Neuronal stem cell (in vitro differentiated cells): ENCODE measurements at regions not wholly inside any gene's neighbourhood (a gene's known extent, or its start where the extent isn't known, plus 50 kb on each side); places are given as distances from the start of the nearest gene placed in this dataset.
"Not testable (repeated sequence)": the region's sequence is repeated elsewhere in the genome, so short reads cannot be mapped to it uniquely, and the experiment has no call there.

Experiments
- DNase-seq: peaks from one replicate; pipeline ENCODE4 v3.0.0-alpha.2; 2013; ENCODE audit warnings: low spot score
- H2AFZ ChIP-seq: one replicate; pipeline ENCODE4 v1.6.1; 2013; ENCODE audit warnings: mild to moderate bottlenecking, low read length, inconsistent platforms
- H2AK5ac ChIP-seq: 2 replicates; pipeline ENCODE4 v1.6.1; 2013; ENCODE audit warnings: low read depth, mild to moderate bottlenecking, inconsistent platforms, low read length, moderate library complexity, mixed read lengths
- H2BK120ac ChIP-seq: 2 replicates; pipeline ENCODE4 v1.6.1; 2013; ENCODE audit warnings: low read depth, mild to moderate bottlenecking, inconsistent platforms, low read length, moderate library complexity, mixed read lengths
- H2BK12ac ChIP-seq: one replicate; pipeline ENCODE4 v1.6.1; 2013; ENCODE audit warnings: low read length, inconsistent platforms
- H2BK15ac ChIP-seq: 2 replicates; pipeline ENCODE4 v1.6.1; 2013; ENCODE audit warnings: mild to moderate bottlenecking, low read length, inconsistent platforms, mixed read lengths
- H2BK5ac ChIP-seq: one replicate; pipeline ENCODE4 v1.6.1; 2013; ENCODE audit warnings: inconsistent platforms, mild to moderate bottlenecking, low read length, moderate library complexity
- H3K14ac ChIP-seq: one replicate; pipeline ENCODE4 v1.6.1; 2013; ENCODE audit warnings: low read length, inconsistent platforms
- H3K18ac ChIP-seq: 2 replicates; pipeline ENCODE4 v1.6.1; 2013; ENCODE audit warnings: low read length, inconsistent platforms
- H3K23ac ChIP-seq: 2 replicates; pipeline ENCODE4 v1.6.1; 2013; ENCODE audit warnings: low read depth, mild to moderate bottlenecking, mixed read lengths, low read length, inconsistent platforms; ENCODE audit not compliant: poor library complexity
- H3K27ac ChIP-seq: replicated peaks from 3 replicates; pipeline ENCODE4 v1.5.1; 2013; ENCODE audit warnings: low read length, inconsistent platforms
- H3K27me3 ChIP-seq, 3 experiments: 2 replicates each; pipeline ENCODE4 v1.6.1; 2013; ENCODE audit warnings: low read length in 3 of 3, mild to moderate bottlenecking in 2 of 3, inconsistent platforms in 1 of 3, low read depth in 1 of 3, mixed read lengths in 1 of 3, moderate library complexity in 1 of 3; ENCODE audit not compliant: control insufficient read depth in 3 of 3, insufficient read depth in 3 of 3
- H3K36me3 ChIP-seq, 2 donors: replicated peaks in 1 of 2; 2 replicates each; pipeline ENCODE4 v1.6.1; 2013; ENCODE audit warnings: low read length in 2 of 2; ENCODE audit not compliant: control insufficient read depth in 2 of 2, insufficient read depth in 2 of 2
- H3K4ac ChIP-seq: 2 replicates; pipeline ENCODE4 v1.6.1; 2013; ENCODE audit warnings: inconsistent platforms, mild to moderate bottlenecking, low read length, moderate library complexity
- H3K4me1 ChIP-seq, 2 donors: 1 replicate in 1 of 2; 2 replicates in 1 of 2; pipeline ENCODE4 v1.6.1; 2013; ENCODE audit warnings: low read length in 2 of 2, low read depth in 1 of 2; ENCODE audit not compliant: control insufficient read depth in 2 of 2, insufficient read depth in 1 of 2
- H3K4me2 ChIP-seq: one replicate; pipeline ENCODE4 v1.6.1; 2013; ENCODE audit warnings: mild to moderate bottlenecking, low read length, inconsistent platforms; ENCODE audit not compliant: insufficient read depth, poor library complexity, severe bottlenecking
- H3K4me3 ChIP-seq, 2 donors: 2 replicates each; pipeline ENCODE4 v1.5.1; 2013; ENCODE audit warnings: low read length in 2 of 2, mild to moderate bottlenecking in 2 of 2, inconsistent platforms in 1 of 2, moderate library complexity in 1 of 2
- H3K79me1 ChIP-seq: one replicate; pipeline ENCODE4 v1.6.1; 2013; ENCODE audit warnings: low read depth, mild to moderate bottlenecking, inconsistent platforms, low read length, moderate library complexity
- H3K9ac ChIP-seq: one replicate; pipeline ENCODE4 v1.6.1; 2013; ENCODE audit warnings: mild to moderate bottlenecking, low read depth, low read length, inconsistent platforms; ENCODE audit not compliant: poor library complexity
- H3K9me3 ChIP-seq, 2 donors: replicated peaks in 1 of 2; 2 replicates each; pipeline versions ENCODE3 to v1.6.1; 2013; ENCODE audit warnings: low read length in 2 of 2, mild to moderate bottlenecking in 2 of 2, inconsistent platforms in 1 of 2, low read depth in 1 of 2, mixed read lengths in 1 of 2, moderate library complexity in 1 of 2; ENCODE audit not compliant: control insufficient read depth in 2 of 2, insufficient read depth in 1 of 2
- H4K8ac ChIP-seq: one replicate; pipeline ENCODE4 v1.6.1; 2013; ENCODE audit warnings: low read depth, mild to moderate bottlenecking, inconsistent platforms, low read length, moderate library complexity
- H4K91ac ChIP-seq: one replicate; pipeline ENCODE4 v1.6.1; 2013; ENCODE audit warnings: low read length, low read depth, mild to moderate bottlenecking, inconsistent platforms; ENCODE audit not compliant: poor library complexity
- WGBS, 2 donors: extraction: QIAGEN DNeasy Blood & Tissue Kit; methylation state at CpG; one replicate each; pipeline ENCODE4 v1.1.7; 2013; ENCODE audit warnings: missing lambda C conversion rate in 2 of 2, mixed read lengths in 1 of 2; ENCODE audit not compliant: insufficient read length in 2 of 2, insufficient replicate concordance in 1 of 2; ENCODE audit errors: extremely low coverage in 2 of 2; 5-methylcytosine and 5-hydroxymethylcytosine counted together

GRCh38 chr9:65426231-65426630, 141.2 kb upstream of the FOXD4L5 start:
- Histone ChIP-seq H2BK15ac (no peak overlapping the region), H3K4ac (no peak overlapping the region), H2BK12ac (no peak overlapping the region), H3K4me1 (no peaks in the 10 kb centered on the region), H3K9me3 (peaks cover 0 to 9% of the 10 kb centered on the region in 2 donors), H3K4me3 (no peak overlapping the region), H2BK120ac (no peak overlapping the region), H2AFZ (no peak overlapping the region), H3K4me2 (no peak overlapping the region), H3K79me1 (no peaks in the 10 kb centered on the region), H3K36me3 (no peaks in the 10 kb centered on the region), H3K27ac (no peak overlapping the region), H2BK5ac (no peak overlapping the region), H3K14ac (no peak overlapping the region), H3K9ac (no peak overlapping the region), H4K91ac (no peak overlapping the region), H3K27me3 (no peaks in the 10 kb centered on the region), H2AK5ac (no peak overlapping the region), H4K8ac (no peak overlapping the region), H3K23ac (no peak overlapping the region), H3K18ac (no peak overlapping the region)
- no peak for DNase-seq
- WGBS, 2 donors = no CpG with 5 or more reads among the region's 8 CpGs

- H3K27me3 ChIP-seq, H3K9me3 ChIP-seq, H4K8ac ChIP-seq, H2BK15ac ChIP-seq, DNase-seq, H3K79me1 ChIP-seq, H2BK120ac ChIP-seq, H2AK5ac ChIP-seq, H3K4ac ChIP-seq, H3K9ac ChIP-seq, H2BK12ac ChIP-seq, H3K27ac ChIP-seq, H3K18ac ChIP-seq, H3K4me1 ChIP-seq, H2BK5ac ChIP-seq, H3K4me2 ChIP-seq, H2AFZ ChIP-seq, H3K36me3 ChIP-seq, H4K91ac ChIP-seq, H3K23ac ChIP-seq, H3K14ac ChIP-seq, H3K4me3 ChIP-seq: not testable (repeated sequence)
- 83% methylated on average over 1 of the region's 5 CpGs; no CpG with 5 or more reads in 1 of the 2 donors for WGBS, 2 donors
These were observed 140.2 kb upstream of the FOXD4L5 start for GRCh38 chr9:65425183-65425582.

- not testable (repeated sequence) for H4K91ac ChIP-seq, H3K36me3 ChIP-seq, H3K4me2 ChIP-seq, H3K27me3 ChIP-seq, H3K14ac ChIP-seq, H2AFZ ChIP-seq, H2AK5ac ChIP-seq, H3K4ac ChIP-seq, H3K27ac ChIP-seq, H4K8ac ChIP-seq, H3K9me3 ChIP-seq, H2BK15ac ChIP-seq, H3K79me1 ChIP-seq, H2BK120ac ChIP-seq, H3K4me1 ChIP-seq, H3K23ac ChIP-seq, H3K18ac ChIP-seq, H2BK5ac ChIP-seq, H3K4me3 ChIP-seq, H2BK12ac ChIP-seq, DNase-seq, H3K9ac ChIP-seq
- no CpG with 5 or more reads among the region's 8 CpGs for WGBS, 2 donors
These were observed 139.5 kb upstream of the FOXD4L5 start for GRCh38 chr9:65424437-65424984.

GRCh38 chr9:65423691-65424436, 138.9 kb upstream of the FOXD4L5 start:
- DNase-seq, H4K91ac ChIP-seq, H4K8ac ChIP-seq, H3K4ac ChIP-seq, H3K9ac ChIP-seq, H3K4me1 ChIP-seq, H3K27me3 ChIP-seq, H3K9me3 ChIP-seq, H2BK15ac ChIP-seq, H2AK5ac ChIP-seq, H3K14ac ChIP-seq, H3K27ac ChIP-seq, H3K4me2 ChIP-seq, H3K36me3 ChIP-seq, H3K23ac ChIP-seq, H2AFZ ChIP-seq, H2BK5ac ChIP-seq, H3K79me1 ChIP-seq, H2BK12ac ChIP-seq, H2BK120ac ChIP-seq, H3K4me3 ChIP-seq, H3K18ac ChIP-seq: not testable (repeated sequence)
- WGBS, 2 donors = no CpG with 5 or more reads among the region's 18 CpGs
